ENCODE measurements at regions not wholly inside any gene's neighbourhood (a gene's known extent, or its start where the extent isn't known, plus 50 kb on each side); places are given as distances from the start of the nearest gene placed in this dataset.
A peak's percentile ranks its signal among the peaks of the same experiment; 100 is the strongest.

DNA sequence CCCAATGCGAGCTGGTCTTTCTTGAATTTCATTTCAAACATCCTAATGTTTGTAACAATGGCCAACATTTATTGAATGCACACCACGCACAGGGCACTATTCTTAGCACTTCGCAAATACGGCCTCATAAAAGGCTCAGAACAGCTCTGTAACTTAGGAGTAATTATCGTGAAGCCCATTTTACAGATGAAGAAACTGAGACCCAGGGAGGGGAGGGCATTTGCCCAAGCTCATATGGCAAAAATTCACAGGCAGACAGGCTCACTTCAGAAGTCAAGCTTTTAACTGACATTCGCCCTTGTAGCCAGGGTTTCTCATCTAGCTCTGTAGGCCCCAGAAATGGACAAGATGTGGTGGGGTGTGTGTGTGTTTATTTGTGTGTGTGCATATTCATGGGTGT lies 60.3 kb upstream of the TBX3 start:
- peak overlapping the region in 1 of 3 experiments; percentile 51 for H3K4me3 Mint-ChIP-seq
- H3K27me3 Mint-ChIP-seq (ENCODE audit: low read depth): peaks cover 16% of the 10 kb centered on the region
- H3K27ac Mint-ChIP-seq: peak overlapping the region; percentile 91 to 99 (median 97)
- H3K4me1 Mint-ChIP-seq: peaks cover 57% of the 10 kb centered on the region
- TF ChIP-seq, protein P1, sequence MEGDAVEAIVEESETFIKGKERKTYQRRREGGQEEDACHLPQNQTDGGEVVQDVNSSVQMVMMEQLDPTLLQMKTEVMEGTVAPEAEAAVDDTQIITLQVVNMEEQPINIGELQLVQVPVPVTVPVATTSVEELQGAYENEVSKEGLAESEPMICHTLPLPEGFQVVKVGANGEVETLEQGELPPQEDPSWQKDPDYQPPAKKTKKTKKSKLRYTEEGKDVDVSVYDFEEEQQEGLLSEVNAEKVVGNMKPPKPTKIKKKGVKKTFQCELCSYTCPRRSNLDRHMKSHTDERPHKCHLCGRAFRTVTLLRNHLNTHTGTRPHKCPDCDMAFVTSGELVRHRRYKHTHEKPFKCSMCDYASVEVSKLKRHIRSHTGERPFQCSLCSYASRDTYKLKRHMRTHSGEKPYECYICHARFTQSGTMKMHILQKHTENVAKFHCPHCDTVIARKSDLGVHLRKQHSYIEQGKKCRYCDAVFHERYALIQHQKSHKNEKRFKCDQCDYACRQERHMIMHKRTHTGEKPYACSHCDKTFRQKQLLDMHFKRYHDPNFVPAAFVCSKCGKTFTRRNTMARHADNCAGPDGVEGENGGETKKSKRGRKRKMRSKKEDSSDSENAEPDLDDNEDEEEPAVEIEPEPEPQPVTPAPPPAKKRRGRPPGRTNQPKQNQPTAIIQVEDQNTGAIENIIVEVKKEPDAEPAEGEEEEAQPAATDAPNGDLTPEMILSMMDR (IDR thresholded peaks at IDR 0.05; ENCODE audit: unreplicated experiment in 3 of 3): no peak
- no peaks in the 10 kb centered on the region for H3K36me3 Mint-ChIP-seq (ENCODE audit: low read depth)
- no peaks in the 10 kb centered on the region for H3K9me3 Mint-ChIP-seq

DNA sequence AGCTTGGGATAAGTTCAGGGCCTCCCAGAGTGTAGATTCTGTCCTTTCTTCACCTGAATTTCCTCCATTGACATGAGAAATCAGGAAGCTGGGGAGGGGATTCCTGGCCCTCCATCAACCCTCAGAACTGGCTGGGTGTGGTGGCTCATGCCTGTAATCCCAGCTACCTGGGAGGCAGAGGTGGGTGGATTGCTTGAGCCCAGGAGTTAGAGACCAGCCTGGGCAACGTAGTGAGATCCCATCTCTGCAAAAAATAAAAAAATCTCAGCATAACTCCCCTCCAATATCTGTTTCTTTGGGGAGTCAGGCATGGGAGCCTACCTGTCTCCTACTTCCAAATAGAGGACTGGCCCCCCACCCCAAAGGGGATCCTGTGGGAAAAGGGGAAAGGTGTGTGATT lies 59.8 kb upstream of the TBX3 start:
- Mint-ChIP-seq H3K4me3 (no peak overlapping the region), H3K4me1 (peaks cover 52% of the 10 kb centered on the region), H3K27me3 (ENCODE audit: low read depth) (peaks cover 16% of the 10 kb centered on the region), H3K36me3 (ENCODE audit: low read depth) (no peaks in the 10 kb centered on the region), H3K27ac (peak overlapping the region in 1 of 3 experiments; percentile 99), H3K9me3 (no peaks in the 10 kb centered on the region)
- TF ChIP-seq, protein P1 (IDR thresholded peaks at IDR 0.05; ENCODE audit: unreplicated experiment in 3 of 3): no peak

DNA sequence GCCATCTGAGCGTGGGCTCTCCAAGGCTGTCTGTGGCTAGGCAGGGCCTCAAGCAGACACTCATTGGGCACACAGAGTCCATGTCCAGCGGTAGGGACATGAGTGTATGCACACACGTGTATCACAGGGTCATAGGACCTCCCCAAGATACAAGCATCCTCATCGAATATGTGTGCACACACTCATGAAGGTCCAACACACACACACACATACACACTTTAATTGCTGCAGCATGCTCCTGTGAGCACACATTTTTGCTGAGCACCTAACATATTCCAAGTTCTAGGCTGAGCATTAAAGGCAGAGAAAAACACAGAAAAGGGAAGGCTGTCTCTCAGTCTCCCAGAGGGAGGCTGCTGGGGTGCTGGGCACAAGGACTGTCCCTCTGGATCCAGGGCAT lies 59.3 kb upstream of the TBX3 start:
- no peaks in the 10 kb centered on the region for H3K9me3 Mint-ChIP-seq

GRCh38 chr12:114742363-114742762 lies 58.4 kb upstream of the TBX3 start:
- H3K4me3 Mint-ChIP-seq: no peak overlapping the region
- TF ChIP-seq, protein P1 (IDR thresholded peaks at IDR 0.05; ENCODE audit: unreplicated experiment in 3 of 3): no peak
- H3K4me1 Mint-ChIP-seq: peaks cover 46% of the 10 kb centered on the region
- no peaks in the 10 kb centered on the region for H3K9me3 Mint-ChIP-seq
- no peaks in the 10 kb centered on the region for H3K36me3 Mint-ChIP-seq (ENCODE audit: low read depth)
- H3K27me3 Mint-ChIP-seq (ENCODE audit: low read depth): peaks cover 13% of the 10 kb centered on the region
- peak overlapping the region; percentile 60 to 80 (median 75) for H3K27ac Mint-ChIP-seq

More for the DNA sequence above, 59.3 kb upstream of the TBX3 start:
- Mint-ChIP-seq H3K27ac (peak overlapping the region in 1 of 3 experiments; percentile 80), H3K27me3 (ENCODE audit: low read depth) (peaks cover 16% of the 10 kb centered on the region), H3K36me3 (ENCODE audit: low read depth) (no peaks in the 10 kb centered on the region), H3K4me1 (peaks cover 52% of the 10 kb centered on the region), H3K4me3 (no peak overlapping the region)
- TF ChIP-seq, protein P1 (IDR thresholded peaks at IDR 0.05; ENCODE audit: unreplicated experiment in 3 of 3): no peak

- no peaks in the 10 kb centered on the region for H3K9me3 Mint-ChIP-seq
- H3K36me3 Mint-ChIP-seq (ENCODE audit: low read depth): no peaks in the 10 kb centered on the region
- TF ChIP-seq, protein P1 (IDR thresholded peaks at IDR 0.05; ENCODE audit: unreplicated experiment in 3 of 3): no peak
- H3K27ac Mint-ChIP-seq: peak overlapping the region in 2 of 3 experiments; percentile 75 to 80
- peaks cover 12% of the 10 kb centered on the region for H3K27me3 Mint-ChIP-seq (ENCODE audit: low read depth)
- H3K4me1 Mint-ChIP-seq: peaks cover 41% of the 10 kb centered on the region
- peak overlapping the region in 1 of 3 experiments; percentile 25 for H3K4me3 Mint-ChIP-seq
Observed at GRCh38 chr12:114741940-114742339, 58.0 kb upstream of the TBX3 start.

DNA sequence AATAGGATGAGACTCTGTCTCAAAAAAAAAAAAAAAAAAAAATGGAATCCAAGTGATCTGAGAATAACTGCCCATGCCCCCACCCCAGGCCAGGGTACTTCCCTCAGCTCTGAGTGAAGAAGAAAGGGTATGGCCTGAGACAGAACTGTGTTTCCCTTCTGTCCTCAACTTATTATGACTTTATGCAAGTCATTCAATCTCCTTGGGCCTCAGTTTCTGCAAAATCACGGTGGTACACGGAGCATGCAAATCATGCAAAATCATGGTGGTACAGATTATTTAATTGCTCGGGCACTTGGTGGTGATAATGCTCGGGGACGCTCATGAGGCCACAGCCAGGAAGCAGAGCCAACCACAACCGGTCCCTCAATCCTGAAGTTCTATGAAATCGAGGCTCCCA lies 56.5 kb upstream of the TBX3 start:
- H3K4me3 Mint-ChIP-seq: no peak overlapping the region
- peaks cover 34% of the 10 kb centered on the region for H3K4me1 Mint-ChIP-seq
- H3K27me3 Mint-ChIP-seq (ENCODE audit: low read depth): peaks cover 7% of the 10 kb centered on the region
- no peaks in the 10 kb centered on the region for H3K36me3 Mint-ChIP-seq (ENCODE audit: low read depth)
- no peak overlapping the region for H3K27ac Mint-ChIP-seq
- no peaks in the 10 kb centered on the region for H3K9me3 Mint-ChIP-seq
- TF ChIP-seq, protein P1 (IDR thresholded peaks at IDR 0.05; ENCODE audit: unreplicated experiment in 3 of 3): no peak
